Lower leg skin (tissue), 3 donors: ENCODE measurements at regions not wholly inside any gene's neighbourhood (a gene's known extent, or its start where the extent isn't known, plus 50 kb on each side); places are given as distances from the start of the nearest gene placed in this dataset.

ENCODE experiments used
- CTCF ChIP-seq, 3 donors: fragments of 450-650 bp; IDR thresholded peaks; one replicate each; pipeline ENCODE4 v1.5.1; 2016; ENCODE audit warnings: antibody characterized with exemption in 3 of 3, mild to moderate bottlenecking in 3 of 3, moderate library complexity in 2 of 3
- POLR2A ChIP-seq, 2 donors: fragments of 450-650 bp; IDR thresholded peaks; one replicate each; pipeline ENCODE4 v1.6.1; 2016 to 2017; ENCODE audit warnings: antibody characterized with exemption in 2 of 2, mild to moderate bottlenecking in 1 of 2, moderate library complexity in 1 of 2

DNA sequence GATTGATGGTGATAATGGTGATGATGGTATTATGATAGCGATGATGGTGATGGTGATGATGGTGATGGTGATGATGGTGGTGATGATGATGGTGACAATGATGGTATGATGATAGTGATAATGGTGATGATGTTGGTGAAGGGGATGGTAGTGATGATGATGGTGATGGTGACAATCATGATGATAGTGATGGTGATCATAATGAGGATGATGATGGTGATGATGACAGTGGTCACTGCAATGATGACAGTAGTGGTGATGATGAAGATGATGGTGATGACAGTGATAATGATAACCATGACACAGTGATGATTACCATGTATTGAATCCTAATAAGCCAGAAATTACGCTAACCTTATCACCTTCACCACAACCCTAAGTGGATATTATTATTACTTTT, 128.2 kb downstream of the SHANK2 start:
- no peak for TF ChIP-seq POLR2A (IDR thresholded peaks at IDR 0.05)
- no peak for TF ChIP-seq CTCF (IDR thresholded peaks at IDR 0.05)
